ENCODE measurements at regions not wholly inside any gene's neighbourhood (a gene's known extent, or its start where the extent isn't known, plus 50 kb on each side); places are given as distances from the start of the nearest gene placed in this dataset.
A peak's percentile ranks its signal among the peaks of the same experiment; 100 is the strongest.

DNA sequence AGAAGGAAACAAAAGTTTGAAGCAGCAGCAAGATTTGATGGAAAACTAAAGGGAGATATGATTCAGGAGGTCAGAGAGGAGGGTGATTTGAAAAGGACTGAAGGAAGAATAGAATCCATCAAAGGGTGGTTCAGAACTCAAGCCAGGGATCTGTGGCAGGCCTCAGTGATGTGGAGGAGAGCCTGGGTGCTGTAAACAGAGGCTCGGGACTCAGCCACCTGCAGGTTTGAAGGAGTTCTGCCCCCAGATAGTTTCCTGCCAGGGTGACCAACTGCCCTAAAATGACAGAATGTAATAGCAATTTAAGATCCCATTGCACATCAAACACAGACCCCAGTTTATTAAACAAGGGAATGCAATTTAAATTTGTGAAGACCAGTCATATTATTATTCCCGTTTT, 204.0 kb upstream of the FAT1 start:
- DNase-seq (ENCODE audit: extremely low read depth, low read depth, low spot score) = no peak

DNA sequence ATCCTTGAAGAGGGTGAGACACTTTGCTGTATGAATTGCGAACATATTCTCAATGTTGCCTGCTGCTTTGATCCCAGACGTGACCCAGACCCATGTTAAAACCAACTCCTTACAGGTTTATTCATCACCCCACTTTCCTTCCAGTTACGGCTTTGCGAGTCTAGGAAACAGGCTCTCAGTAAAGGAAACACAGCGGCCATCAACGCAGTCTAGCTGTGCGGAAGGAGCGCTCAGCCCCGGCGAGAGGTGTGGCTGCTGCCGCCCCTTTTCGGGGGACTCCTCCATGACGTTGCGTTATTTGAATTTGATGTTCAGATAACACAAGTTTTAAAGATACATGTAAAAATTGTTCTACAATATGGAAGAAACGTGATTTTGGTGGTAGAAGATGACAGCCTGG, 206.4 kb upstream of the FAT1 start:
- no peak for DNase-seq (ENCODE audit: extremely low read depth, low read depth, low spot score)

DNA sequence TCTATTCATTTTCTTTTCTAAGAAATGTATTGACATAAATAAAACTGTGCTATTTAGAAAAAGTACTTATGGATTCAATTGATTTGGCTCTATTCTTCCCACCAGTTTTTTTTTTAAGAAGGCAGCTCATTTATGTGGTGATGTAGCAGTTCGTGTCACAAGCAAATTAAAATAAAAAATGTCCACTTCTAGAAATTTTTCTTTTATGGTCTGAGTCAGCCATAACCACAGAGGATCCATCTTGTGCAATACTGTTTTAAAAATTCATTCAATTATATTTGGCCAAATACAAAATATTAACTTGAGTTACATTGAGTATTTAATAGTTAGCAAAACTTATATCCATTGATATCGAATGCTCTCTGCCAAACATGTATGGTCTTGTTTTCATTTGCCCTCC, 207.9 kb upstream of the FAT1 start:
- DNase-seq (ENCODE audit: extremely low read depth, low read depth, low spot score) = no peak

DNA sequence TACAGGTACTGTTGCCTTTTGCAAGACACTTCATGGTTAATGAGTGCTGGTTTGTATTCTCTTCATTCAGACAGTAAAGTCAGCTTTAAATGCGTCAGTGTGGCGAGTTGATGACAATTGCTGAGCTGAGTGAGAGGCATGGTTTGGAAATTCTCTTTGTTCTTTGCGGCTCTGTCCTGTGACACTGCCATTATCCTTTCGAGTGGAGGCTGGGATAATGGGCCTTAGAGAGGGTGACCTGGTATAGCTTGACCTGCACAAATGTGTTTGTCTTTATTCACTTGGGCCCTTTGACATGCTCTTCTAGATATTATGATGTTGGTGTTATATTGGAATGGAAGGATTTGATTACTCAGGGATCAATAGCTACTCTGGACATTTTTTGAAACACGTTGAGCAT, 208.5 kb upstream of the FAT1 start:
- DNase-seq (ENCODE audit: extremely low read depth, low read depth, low spot score) = no peak

DNA sequence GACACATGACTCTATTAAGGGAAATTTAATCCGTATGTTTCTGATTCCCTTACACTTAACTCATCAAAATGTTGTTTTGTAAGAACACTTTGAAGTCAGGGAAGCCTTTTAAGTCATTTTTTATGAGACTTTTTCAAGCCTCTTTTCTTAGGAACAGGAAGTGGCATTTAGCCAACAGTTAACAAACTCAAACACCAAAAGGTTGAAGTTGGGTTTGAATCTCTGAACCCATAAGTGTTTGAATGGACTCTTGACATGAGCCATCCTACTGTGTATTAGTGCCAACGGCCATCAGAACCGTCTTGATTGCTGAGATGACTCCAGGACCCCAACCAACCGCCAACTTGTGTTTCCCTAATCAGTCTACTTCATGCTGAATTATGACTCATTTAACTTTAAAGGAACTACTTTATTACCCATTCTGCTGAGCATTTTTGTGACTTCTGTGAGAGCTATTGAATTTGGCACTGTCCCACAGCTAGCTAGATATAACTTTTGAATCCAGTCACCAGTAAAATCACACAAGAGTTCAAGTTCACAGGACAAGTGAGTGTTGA, 209.1 kb upstream of the FAT1 start:
- DNase-seq (ENCODE audit: extremely low read depth, low read depth, low spot score) = no peak

DNA sequence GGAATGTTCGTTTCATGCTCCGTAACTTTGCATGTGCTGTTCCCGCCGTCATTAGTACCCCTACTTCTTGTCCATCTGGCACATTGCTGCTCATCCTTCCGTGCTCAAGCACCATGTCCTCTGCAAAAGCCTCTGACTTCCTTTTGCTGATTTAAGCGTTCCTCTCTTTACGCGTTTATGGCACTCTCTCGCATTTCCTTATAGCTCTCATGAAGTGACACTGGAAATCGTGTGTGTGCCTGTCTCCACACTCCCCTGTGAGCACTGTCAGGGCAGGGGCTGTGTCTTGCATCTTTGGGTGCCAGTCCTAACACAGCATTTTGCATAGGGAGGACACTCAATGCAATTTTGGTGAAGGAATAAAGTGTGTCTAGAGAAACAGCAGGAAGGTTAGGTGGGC, 210.6 kb upstream of the FAT1 start:
- DNase-seq (ENCODE audit: extremely low read depth, low read depth, low spot score) = no peak

DNA sequence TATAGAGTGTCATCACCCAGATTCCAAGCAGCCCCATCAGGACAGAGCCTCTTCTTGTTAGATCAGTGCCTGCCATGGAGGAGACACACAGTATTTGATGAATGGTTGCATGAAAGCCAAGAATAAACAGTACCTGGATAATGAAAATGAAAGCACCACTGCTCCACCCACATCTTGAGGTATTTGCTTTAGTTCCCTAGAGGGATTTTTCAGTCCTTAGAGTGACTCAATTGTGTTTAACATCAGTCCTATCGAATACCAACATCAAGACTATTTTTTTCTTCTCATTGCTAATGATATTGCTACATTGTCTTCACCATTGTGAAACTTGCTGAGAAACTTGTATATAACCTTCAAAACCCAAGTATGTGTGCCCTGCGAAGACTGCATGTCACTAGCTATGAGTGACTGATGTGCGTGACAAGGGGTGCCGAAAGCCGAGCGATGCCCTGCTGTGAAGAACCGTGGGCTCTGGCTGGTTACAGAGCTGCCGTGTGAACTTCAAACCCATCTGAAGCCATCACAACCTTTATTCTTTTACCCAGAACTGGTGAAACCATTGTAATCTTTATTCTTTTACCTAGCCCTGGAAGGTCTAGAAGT, 211.3 kb upstream of the FAT1 start:
- no peak for DNase-seq (ENCODE audit: extremely low read depth, low read depth, low spot score)

DNA sequence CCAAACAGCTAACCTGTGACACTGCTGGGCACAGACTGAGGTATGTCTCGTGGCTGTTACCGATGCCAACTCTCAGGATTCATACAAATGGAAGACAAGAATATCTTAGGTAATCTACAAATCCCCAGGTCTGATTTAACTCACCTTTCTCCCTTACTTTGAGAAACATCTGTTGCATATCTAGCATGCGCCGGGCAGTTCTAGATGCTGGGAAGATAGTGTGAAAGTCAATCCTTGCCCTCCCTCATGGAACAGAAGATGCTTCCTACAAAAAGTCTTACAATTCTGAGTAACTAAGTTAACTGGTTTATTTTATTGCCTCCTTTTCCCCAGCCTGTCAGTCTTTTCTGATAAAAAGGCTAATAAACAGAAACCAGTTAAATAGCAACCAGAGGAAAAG, 212.2 kb upstream of the FAT1 start:
- no peak for DNase-seq (ENCODE audit: extremely low read depth, low read depth, low spot score)

DNA sequence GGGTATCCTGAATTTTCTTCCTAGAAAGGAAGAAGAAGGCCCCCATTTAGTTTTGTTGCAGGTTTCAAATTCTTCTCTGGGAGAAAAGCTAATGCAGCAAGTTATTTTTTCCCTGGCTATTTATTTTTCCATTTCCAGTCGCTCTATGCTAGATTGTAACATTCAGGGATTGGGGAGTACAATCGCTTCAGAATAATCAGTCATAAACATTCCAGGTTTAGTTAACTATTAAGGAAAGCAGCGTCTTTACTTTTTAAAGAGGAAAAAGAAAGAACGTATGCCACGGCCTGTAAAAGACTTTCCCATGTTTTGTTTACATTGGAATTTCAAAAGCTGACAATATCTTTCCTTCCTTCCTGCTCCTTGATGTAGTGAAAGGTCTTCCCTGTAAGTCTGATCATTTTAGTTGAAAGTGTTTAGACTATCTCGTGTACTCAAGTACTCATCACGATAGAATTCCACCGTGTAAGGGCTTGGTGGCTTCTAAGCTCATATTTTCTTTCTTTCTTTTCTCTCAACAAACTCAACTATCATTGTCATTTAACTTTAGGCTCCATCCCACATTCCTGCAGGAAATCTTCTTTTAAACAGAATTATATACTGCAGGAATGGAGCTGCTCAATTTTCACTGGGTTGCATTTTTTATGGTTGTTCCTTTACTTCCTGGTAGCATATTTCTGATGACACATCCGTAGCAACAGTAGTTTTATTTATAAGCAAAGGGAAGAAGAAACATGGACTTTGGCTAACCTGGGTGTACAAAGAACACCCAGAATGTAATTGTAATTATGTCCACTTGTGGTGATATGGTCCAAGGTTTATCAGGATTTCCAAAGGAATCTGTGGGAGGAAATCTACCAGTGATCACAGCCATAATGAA, 213.1 kb upstream of the FAT1 start:
- peak; percentile 10 for DNase-seq (ENCODE audit: extremely low read depth, low read depth, low spot score)

DNA sequence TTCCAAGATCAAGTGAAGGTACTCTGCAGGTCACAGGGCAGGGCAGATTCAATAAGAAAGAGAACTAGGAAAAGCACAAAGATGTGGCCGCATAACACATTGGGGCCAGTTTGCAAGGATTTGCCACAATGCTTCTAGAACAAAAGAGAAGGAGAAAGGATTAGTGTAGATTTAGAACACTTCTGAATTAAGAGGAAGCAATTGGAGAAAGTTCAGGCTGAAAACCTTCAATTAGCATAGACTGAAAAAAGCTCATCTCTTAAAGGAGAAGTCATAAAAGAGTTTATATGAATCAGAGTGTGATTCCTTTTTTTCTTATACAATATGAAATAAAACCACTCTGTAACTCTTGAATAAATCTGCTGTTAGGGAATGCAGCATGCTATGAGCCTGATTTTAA, 215.6 kb upstream of the FAT1 start:
- DNase-seq (ENCODE audit: extremely low read depth, low read depth, low spot score) = no peak

DNA sequence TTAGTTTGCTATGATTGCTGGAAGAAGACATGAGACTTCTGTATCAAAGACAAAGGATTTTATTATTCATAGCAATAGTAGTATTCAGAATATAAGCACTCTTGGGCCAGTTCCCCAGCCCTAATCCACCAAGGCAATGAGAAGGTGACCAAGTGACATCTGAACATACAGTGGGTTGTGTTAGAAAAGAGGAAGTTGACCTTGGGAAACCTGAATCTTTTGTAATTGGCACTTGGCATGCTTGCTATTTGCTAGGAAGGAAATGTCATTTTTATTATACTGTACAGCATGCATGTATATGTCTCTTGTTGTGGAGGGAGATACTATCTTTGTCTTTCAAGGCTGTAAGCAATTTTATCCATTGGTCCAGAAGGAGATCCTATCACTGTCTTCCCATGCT, 216.1 kb upstream of the FAT1 start:
- no peak for DNase-seq (ENCODE audit: extremely low read depth, low read depth, low spot score)

DNA sequence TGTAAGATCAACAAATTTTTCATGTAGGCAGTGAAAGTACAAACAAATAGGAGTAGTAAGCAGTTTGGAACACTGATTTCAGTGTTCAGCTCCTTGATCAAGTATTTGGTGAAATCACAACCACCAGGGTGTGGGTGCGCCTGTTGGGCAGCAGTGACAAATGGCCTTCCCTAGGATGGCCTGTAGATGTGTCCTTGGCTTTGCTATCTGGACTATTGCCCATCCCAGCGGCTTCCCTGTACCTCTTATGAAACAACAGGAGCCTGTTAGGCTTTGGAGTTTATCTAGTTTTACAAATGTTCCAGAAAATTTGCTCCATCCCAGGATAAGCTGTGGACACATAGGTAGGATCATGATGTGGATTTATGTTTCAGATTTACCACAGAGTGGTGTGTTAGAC, 216.8 kb upstream of the FAT1 start:
- no peak for DNase-seq (ENCODE audit: extremely low read depth, low read depth, low spot score)

DNA sequence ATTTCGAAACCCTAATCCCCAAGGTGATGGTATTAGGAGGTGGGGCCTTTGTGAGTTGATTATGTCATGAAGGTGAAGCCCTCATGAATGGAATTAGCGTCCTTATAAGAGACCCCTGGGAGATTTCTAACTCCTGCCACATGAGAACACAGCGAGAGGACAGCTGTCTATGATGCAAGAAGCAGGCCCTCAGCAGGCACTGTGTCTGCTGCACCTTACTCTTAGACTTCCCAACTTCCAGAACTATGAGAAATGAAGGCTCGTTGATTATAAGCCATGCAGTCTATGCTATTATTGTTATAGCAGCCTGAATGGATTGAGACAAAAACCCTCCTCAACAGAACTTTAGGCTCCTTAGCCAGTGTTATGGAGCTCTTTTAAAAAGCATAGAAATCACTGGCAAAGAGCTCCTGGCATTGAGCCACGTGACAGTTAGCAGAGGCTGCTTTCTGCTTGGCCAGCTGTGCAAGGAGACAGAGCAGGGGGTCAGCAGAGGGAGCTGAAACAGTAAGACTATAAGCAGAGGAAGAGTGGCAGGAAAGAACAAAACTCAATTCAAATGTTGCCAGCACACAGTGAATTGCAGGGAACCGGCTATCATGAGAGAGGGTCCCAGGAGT, 219.2 kb upstream of the FAT1 start:
- DNase-seq (ENCODE audit: extremely low read depth, low read depth, low spot score) = no peak

DNA sequence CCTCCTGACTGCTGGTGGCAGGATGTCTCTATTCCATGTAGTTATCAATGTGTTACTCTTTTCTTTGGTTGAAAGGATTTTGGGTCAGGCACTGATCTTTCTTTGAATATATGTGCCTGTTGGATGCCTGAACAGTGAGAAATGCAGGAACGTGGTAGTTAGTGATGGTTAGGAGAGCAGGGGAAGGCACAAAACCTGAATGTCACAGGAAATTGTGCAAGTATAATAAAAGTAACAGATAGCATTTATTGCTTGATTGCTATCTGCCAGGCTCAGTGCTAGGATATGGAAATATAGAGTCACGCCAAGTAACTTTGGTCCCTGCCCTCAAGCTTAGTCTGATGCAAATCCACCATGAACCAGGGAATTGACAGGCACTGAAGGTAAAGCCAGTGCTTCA, 219.8 kb upstream of the FAT1 start:
- no peak for DNase-seq (ENCODE audit: extremely low read depth, low read depth, low spot score)

DNA sequence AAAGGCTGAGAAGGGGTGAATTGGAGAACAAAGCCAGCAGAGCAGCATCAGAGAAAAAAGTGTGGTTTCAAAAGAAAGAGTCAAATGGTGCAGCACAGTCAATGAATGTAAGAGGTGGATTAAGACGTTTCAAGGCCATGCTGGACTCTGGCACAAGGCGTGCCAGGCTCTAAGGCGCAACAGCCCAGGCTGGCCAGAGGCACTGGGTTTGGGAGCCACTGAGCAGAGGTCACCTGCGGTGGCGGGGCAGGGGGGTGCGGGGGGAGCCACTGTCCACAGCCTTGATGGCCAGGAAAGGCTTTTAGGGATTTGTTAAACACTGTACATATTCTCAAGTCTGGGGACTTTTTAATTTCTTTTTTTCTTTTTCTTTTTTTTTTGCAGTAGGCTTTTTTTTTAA, 222.5 kb upstream of the FAT1 start:
- DNase-seq (ENCODE audit: extremely low read depth, low read depth, low spot score) = no peak

DNA sequence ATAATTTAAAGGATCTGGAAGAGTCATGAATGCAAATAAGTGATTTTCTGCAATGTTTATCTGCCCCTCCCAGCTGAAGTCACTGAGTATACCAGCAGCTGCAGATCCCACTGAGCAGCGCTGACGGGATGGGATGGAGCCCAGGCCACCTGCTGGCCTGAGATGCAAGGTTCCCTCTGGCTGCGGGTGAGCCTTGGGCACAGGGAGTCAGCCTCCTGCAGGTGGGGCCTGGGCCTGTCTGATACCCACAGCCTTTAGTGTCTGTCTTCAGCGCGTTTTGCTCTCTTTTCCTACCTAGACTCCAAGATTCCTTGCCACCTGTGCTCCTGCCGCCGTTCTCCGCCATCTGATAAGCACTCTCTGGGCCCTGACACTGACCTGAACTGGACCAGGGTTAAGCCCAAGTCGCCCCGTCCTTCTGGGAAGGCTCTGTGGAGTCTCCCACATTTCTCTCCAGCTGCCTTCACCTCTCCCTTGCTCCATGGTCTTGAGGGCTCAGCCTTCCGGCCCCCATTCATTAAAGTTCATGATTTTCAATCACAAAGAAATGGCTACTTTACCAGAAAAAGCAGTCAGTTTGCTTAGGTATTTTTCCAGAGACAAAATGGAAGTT, 223.1 kb upstream of the FAT1 start:
- no peak for DNase-seq (ENCODE audit: extremely low read depth, low read depth, low spot score)

DNA sequence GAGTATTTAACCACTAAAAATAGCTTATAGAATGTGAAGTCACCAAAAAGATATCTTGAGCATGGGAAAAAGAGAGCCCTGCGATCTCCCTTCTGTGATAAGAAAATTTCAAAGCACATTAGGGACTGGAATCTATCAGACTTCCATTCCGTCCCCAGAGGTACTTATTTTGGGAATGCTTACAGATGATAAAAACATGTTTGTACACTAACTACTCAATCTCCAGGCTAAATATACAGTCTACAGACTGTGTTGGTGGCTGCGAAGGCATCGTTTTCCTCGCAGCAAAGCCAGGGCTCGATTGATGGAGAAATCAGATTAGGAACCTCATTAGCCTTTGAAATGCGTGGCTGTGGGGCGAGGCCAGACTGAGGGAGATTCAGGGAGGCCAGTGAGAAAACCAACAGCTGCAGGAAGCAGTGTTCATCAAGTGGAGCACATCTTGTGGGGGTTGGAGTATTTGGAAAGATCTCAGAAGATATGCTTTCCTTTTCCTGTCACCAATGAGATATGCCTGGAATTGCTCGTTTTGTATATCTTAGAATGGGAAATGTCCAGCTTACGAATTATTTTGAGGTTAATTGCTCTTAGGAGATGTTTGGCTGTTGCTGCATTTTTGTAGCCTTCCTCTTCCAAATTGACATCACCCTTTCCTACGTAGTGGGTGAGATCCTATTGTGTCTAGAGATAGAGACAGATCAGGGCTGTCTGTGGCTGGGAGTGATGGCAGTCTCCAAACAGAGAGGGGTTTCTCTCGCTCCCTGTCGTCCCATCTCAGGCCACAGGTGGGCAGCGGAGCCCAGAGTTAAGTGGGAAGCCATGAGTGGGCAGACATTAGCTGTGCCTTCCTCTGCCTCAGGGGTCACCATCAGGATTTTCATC, 224.9 kb upstream of the FAT1 start:
- DNase-seq (ENCODE audit: extremely low read depth, low read depth, low spot score) = no peak

DNA sequence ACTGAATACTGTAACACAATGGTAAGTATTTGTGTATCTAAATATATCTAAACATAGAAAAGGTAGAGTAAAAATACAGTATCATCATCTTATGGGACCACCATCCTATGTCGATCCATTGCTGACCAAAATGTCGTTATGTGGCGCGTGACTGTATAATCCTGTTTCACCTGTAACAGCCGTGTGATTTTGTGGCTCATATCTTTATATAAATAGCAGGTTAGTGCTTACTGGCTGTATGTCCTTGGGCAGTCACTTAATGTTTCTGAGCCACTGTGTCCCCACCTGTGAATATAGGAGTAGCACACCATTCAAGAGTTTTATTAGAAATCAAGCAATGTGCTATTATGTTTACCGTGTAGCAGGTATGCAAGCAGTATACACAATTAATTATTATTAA, 226.2 kb upstream of the FAT1 start:
- no peak for DNase-seq (ENCODE audit: extremely low read depth, low read depth, low spot score)

DNA sequence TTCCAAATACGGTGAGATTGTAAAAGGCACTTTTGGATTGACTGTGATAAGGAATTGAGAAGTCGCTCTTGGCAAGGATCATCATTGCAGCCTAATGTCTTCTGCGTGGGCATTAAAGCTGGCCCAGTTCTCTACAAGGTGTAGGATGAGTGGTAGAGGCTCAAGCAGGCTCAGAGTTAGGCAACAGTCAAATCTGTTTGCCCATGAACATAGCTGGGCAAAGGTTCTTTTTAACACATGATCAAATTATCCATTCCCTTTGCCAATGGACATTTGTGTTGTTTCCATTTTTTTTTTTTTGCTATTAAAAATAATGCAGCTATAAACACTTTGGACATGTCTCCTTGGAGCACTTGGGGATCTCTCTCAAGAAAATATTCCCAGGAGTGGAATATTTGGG, 229.1 kb upstream of the FAT1 start:
- DNase-seq (ENCODE audit: extremely low read depth, low read depth, low spot score) = no peak

DNA sequence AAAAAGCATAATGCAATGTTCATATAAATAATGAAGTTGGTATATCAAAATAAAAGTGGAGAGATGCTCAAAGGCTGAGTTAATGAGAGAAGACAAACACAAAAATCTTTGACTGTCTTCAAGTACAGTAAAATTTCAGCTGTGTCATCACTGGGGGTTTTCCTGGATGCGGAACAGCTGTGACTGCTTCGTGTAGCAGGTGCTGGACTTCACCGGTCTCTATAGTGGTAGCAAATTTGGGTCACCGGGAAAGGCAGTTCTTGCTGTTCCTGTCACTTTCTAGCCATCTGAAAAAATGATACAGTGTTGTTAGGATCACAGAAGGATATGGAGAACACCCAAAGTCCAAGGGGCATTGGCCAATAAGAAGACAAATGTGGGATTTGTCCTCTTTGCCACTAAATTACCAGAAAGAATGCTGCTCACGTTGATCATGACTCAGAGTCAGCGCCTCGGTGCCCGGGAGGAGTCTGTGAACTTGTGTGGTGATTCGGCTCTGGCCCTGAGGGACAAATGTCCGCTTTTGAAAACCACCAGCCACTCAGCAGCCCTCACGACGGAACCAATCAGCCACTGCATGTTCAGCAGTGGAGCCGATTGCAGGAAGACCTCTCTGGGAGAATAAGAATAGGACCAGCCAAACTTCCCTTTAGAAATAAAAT, 230.1 kb upstream of the FAT1 start:
- DNase-seq (ENCODE audit: extremely low read depth, low read depth, low spot score) = no peak

All from glomerular endothelial cell (primary cell).